Brain microvascular endothelial cell (primary cell): ENCODE measurements at regions not wholly inside any gene's neighbourhood (a gene's known extent, or its start where the extent isn't known, plus 50 kb on each side); places are given as distances from the start of the nearest gene placed in this dataset.
"Not testable (repeated sequence)": the region's sequence is repeated elsewhere in the genome, so short reads cannot be mapped to it uniquely, and the experiment has no call there.

Experiments used
- DNase-seq: peaks from one replicate; pipeline ENCODE4 v3.0.0-alpha.2; 2020
- H3K27ac ChIP-seq: fragments of 250-450 bp; sonication (Bioruptor Pico); 2 replicates; pipeline ENCODE4 v1.5.1; 2020; ENCODE audit warnings: mild to moderate bottlenecking, moderate library complexity
- H3K27me3 ChIP-seq: fragments of 250-450 bp; sonication (Bioruptor Pico); replicated peaks from 2 replicates; pipeline ENCODE4 v1.5.1; 2020; ENCODE audit warnings: mild to moderate bottlenecking
- H3K36me3 ChIP-seq: fragments of 250-450 bp; sonication (Bioruptor Pico); replicated peaks from 2 replicates; pipeline ENCODE4 v1.5.1; 2020; ENCODE audit warnings: mild to moderate bottlenecking
- H3K4me3 ChIP-seq: 2 replicates; pipeline ENCODE4 v1.5.1; 2011; ENCODE audit warnings: low read depth, mild to moderate bottlenecking, control low read depth, low read length, moderate library complexity
- CTCF ChIP-seq: IDR thresholded peaks from 2 replicates; pipeline ENCODE4 v1.5.1; 2011; ENCODE audit warnings: low read depth, mild to moderate bottlenecking, moderate library complexity, low read length, control low read depth, inconsistent platforms; ENCODE audit errors: missing control alignments
- in situ Hi-C: cut with HindIII; loops from 2 replicates; pipeline ENCODE4 v1.10.0; 2017; ENCODE audit warnings: low sequenced_read_pairs, low pct_ligation_motif_present

GRCh38 chr19:28577233-28577632 is 635.7 kb downstream of the UQCRFS1 start:
- no peaks in the 10 kb centered on the region for H3K27me3 ChIP-seq
- in situ Hi-C loops, result no loop called here
- H3K36me3 ChIP-seq, result no peaks in the 10 kb centered on the region
- no peak overlapping the region for H3K27ac ChIP-seq
- no peak for DNase-seq
- no peak overlapping the region for H3K4me3 ChIP-seq
- no peak for TF ChIP-seq CTCF

GRCh38 chr19:28575816-28576215 is 637.1 kb downstream of the UQCRFS1 start:
- DNase-seq, result no peak
- Histone ChIP-seq H3K27ac (no peak overlapping the region), H3K27me3 (no peaks in the 10 kb centered on the region), H3K4me3 (no peak overlapping the region), H3K36me3 (no peaks in the 10 kb centered on the region)
- in situ Hi-C loops, result no loop called here
- no peak for TF ChIP-seq CTCF

- H3K36me3 ChIP-seq, DNase-seq, H3K27ac ChIP-seq, H3K4me3 ChIP-seq, H3K27me3 ChIP-seq, in situ Hi-C loops: not testable (repeated sequence)
Observed at GRCh38 chr19:28575312-28575711, 637.6 kb downstream of the UQCRFS1 start.

- TF ChIP-seq CTCF, result no peak
- Histone ChIP-seq H3K27ac (no peak overlapping the region), H3K4me3 (no peak overlapping the region), H3K36me3 (no peaks in the 10 kb centered on the region), H3K27me3 (no peaks in the 10 kb centered on the region)
- DNase-seq, result no peak
- in situ Hi-C loops, result no loop called here
Observed at GRCh38 chr19:28574212-28574611, 638.7 kb downstream of the UQCRFS1 start.

GRCh38 chr19:28569132-28570131 is 643.5 kb downstream of the UQCRFS1 start:
- in situ Hi-C loops, result no loop called here
- no peaks in the 10 kb centered on the region for H3K27me3 ChIP-seq
- H3K27ac ChIP-seq, result no peak overlapping the region
- no peaks in the 10 kb centered on the region for H3K36me3 ChIP-seq
- DNase-seq, result no peak
- TF ChIP-seq CTCF, result no peak
- H3K4me3 ChIP-seq, result no peak overlapping the region

- H3K4me3 ChIP-seq, result no peak overlapping the region
- no peak overlapping the region for H3K27ac ChIP-seq
- no peak for TF ChIP-seq CTCF
- DNase-seq, result no peak
- in situ Hi-C loops, result no loop called here
- H3K36me3 ChIP-seq, result no peaks in the 10 kb centered on the region
- no peaks in the 10 kb centered on the region for H3K27me3 ChIP-seq
Observed at GRCh38 chr19:28567834-28568233, 645.1 kb downstream of the UQCRFS1 start.
